ENCODE measurements at regions not wholly inside any gene's neighbourhood (a gene's known extent, or its start where the extent isn't known, plus 50 kb on each side); places are given as distances from the start of the nearest gene placed in this dataset.
"Not testable (repeated sequence)": the region's sequence is repeated elsewhere in the genome, so short reads cannot be mapped to it uniquely, and the experiment has no call there.

DNA sequence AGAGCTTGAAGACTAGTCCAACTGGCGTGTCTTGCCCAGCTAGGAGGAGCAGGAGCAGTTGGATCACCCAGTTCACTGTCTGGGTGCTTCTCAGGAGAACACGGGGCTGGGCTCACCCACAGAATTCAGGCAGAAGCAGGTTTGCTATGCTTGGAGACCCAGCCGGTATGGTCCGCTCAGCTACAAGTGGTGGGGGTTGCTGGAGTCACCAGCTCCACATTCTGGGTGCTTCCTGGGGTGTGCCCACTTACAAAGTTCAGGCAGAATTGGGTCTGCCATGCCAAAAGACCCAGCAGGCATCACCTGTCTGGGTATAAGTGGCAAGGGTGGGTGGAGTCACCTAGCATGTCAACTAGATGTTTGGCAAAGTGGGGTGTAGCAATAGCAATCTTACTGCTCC lies 1061.8 kb downstream of the PCDH19 start:
- H3K4me1 ChIP-seq (ENCODE audit: control insufficient read depth, insufficient read depth, low read length), result no peaks in the 10 kb centered on the region
- no peaks in the 10 kb centered on the region for H3K9me3 ChIP-seq (ENCODE audit: control insufficient read depth, low read depth, low read length)
- no peaks in the 10 kb centered on the region for H3K36me3 ChIP-seq (ENCODE audit: control insufficient read depth, insufficient read depth, low read length)
- H3K27me3 ChIP-seq (ENCODE audit: control insufficient read depth, insufficient read depth, low read length), result no peaks in the 10 kb centered on the region
- no peak overlapping the region for H3K27ac ChIP-seq (ENCODE audit: low read length)
- no CpG with 5 or more reads among the region's 4 CpGs for WGBS (ENCODE audit: insufficient coverage, low lambda C conversion rate)
- DNase-seq, result no peak
- no peak overlapping the region for H3K4me3 ChIP-seq (ENCODE audit: low read length)

DNA sequence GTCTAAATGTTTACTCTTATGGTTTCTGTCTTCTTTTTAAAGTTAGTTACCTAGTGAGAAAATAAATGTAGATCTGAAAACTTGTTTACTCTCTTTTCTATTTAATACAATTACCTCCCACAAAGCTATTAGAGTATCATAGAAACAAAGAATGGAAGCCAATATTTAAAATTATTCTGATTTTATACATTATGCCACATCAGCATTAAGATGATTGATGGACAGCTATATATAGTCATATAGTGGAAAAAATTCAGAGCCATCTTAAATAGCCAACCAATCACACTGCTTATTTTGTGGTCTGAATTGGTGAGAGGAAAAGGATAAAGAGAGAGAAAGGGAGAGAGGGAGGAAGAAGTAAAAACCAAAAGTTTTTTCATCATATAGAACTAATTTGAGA lies 1101.8 kb downstream of the PCDH19 start:
- H3K4me3 ChIP-seq (ENCODE audit: low read length), result no peak overlapping the region
- H3K27me3 ChIP-seq (ENCODE audit: control insufficient read depth, insufficient read depth, low read length), result no peaks in the 10 kb centered on the region
- H3K9me3 ChIP-seq (ENCODE audit: control insufficient read depth, low read depth, low read length), result no peaks in the 10 kb centered on the region
- no peak overlapping the region for H3K27ac ChIP-seq (ENCODE audit: low read length)
- H3K36me3 ChIP-seq (ENCODE audit: control insufficient read depth, insufficient read depth, low read length), result no peaks in the 10 kb centered on the region
- DNase-seq, result no peak
- H3K4me1 ChIP-seq (ENCODE audit: control insufficient read depth, insufficient read depth, low read length), result no peaks in the 10 kb centered on the region

DNA sequence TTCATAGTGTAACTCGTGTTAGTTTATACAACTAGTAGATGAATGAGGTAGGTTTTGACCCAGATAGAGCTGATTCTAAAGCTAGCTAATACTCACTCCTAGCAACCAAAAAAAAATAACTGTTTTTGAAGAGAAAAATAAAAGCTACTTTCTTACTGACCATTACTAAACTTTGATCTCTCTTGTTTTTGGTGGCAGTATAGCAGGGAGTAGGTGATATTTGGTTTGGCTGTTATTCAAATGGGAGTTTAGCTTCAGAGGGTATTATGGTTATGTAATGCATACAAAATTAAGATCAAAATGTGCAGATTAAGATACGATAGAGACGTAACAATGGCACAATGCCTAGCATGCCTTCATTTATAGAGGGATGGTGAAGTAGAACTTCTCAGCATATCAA lies 1104.5 kb downstream of the PCDH19 start:
- H3K4me3 ChIP-seq (ENCODE audit: low read length), result no peak overlapping the region
- H3K36me3 ChIP-seq (ENCODE audit: control insufficient read depth, insufficient read depth, low read length), result no peaks in the 10 kb centered on the region
- H3K9me3 ChIP-seq (ENCODE audit: control insufficient read depth, low read depth, low read length), result no peaks in the 10 kb centered on the region
- WGBS (ENCODE audit: insufficient coverage, low lambda C conversion rate), result no CpG with 5 or more reads among the region's 3 CpGs
- H3K4me1 ChIP-seq (ENCODE audit: control insufficient read depth, insufficient read depth, low read length), result no peaks in the 10 kb centered on the region
- H3K27me3 ChIP-seq (ENCODE audit: control insufficient read depth, insufficient read depth, low read length), result no peaks in the 10 kb centered on the region
- DNase-seq, result no peak
- H3K27ac ChIP-seq (ENCODE audit: low read length), result no peak overlapping the region

DNA sequence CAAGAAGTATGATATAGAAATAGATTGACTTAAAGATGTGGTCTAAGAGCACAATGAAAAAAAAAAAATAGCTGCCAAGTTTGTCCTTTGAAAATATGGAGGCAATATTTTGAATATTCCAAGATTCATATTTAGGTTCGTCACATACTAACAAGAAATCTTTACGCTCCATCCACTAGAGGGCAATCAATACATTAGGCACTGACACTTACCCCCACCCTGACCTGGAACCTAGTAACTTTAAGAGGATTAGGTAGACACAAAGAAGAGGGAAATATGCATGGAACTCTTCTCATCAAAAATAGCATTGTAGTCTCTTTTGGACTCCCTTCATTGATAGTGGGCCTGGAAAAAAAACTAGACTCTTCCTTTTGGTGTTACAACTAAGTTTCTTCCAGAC lies 1108.1 kb downstream of the PCDH19 start:
- no peaks in the 10 kb centered on the region for H3K9me3 ChIP-seq (ENCODE audit: control insufficient read depth, low read depth, low read length)
- WGBS (ENCODE audit: insufficient coverage, low lambda C conversion rate), result no CpG with 5 or more reads among the region's 2 CpGs
- no peaks in the 10 kb centered on the region for H3K27me3 ChIP-seq (ENCODE audit: control insufficient read depth, insufficient read depth, low read length)
- no peaks in the 10 kb centered on the region for H3K4me1 ChIP-seq (ENCODE audit: control insufficient read depth, insufficient read depth, low read length)
- DNase-seq, result no peak
- H3K4me3 ChIP-seq (ENCODE audit: low read length), result no peak overlapping the region
- no peak overlapping the region for H3K27ac ChIP-seq (ENCODE audit: low read length)
- H3K36me3 ChIP-seq (ENCODE audit: control insufficient read depth, insufficient read depth, low read length), result no peaks in the 10 kb centered on the region

DNA sequence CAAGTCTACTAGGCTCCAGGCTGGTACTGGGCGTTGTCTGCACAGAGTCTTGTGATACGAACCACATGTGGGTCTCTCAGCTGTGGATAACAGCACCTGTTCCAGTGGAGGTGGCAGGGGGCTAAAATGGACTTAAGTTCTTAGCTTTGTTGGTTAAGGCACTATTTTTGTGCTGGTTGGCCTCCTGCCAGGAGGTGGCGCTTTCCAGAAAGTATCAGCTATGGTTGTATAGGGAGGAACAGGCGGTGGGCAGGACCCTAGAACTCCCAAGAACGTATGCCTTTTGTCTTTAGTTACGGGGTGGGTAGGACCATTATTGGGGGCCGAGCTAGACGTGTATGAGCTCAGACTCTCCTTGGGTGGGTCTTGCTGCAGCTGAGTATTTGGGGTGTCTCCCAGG lies 1138.4 kb downstream of the PCDH19 start:
- H3K27me3 ChIP-seq (ENCODE audit: control insufficient read depth, insufficient read depth, low read length), result no peaks in the 10 kb centered on the region
- WGBS (ENCODE audit: insufficient coverage, low lambda C conversion rate), result no CpG with 5 or more reads among the region's 8 CpGs
- no peak for DNase-seq
- no peaks in the 10 kb centered on the region for H3K36me3 ChIP-seq (ENCODE audit: control insufficient read depth, insufficient read depth, low read length)
- H3K27ac ChIP-seq (ENCODE audit: low read length), result no peak overlapping the region
- H3K4me1 ChIP-seq (ENCODE audit: control insufficient read depth, insufficient read depth, low read length), result no peaks in the 10 kb centered on the region
- no peaks in the 10 kb centered on the region for H3K9me3 ChIP-seq (ENCODE audit: control insufficient read depth, low read depth, low read length)
- H3K4me3 ChIP-seq (ENCODE audit: low read length), result no peak overlapping the region

DNA sequence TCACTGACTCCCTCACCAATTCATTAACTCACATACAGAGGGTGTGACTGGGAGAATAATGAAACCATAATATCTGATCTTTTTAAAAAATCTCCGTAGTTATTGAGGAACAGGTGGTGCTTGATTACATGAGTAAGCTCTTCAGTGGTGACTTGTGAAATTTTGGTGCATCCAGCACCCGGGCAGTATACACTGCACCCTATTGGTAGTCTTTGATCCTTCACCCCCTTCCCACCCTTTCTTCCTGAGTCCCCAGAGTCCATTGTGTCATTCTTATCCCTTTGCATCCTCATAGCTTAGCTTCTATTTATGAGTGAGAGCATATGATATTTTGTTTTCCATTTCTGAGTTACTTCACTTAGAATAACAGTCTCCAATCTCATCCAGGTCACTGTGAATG lies 1143.8 kb downstream of the PCDH19 start:
- H3K4me3 ChIP-seq (ENCODE audit: low read length), result no peak overlapping the region
- no peak for DNase-seq

DNA sequence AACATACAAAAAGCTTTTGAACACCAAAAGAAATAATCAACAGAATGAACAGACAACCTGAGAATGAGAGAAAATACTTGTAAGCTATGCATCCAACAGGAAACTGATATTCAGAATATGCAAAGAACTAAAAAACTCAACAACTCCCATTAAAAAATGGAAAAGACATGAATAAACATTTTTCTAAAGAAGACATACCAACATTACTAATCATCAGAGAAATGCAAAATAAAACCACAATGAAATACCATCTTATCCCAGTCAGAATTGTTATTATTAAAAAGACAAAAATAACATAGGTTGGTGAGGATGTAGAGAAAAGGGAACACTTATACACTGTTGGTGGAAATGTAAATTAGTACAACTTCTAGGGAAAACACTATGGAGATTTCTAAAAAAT lies 1161.9 kb downstream of the PCDH19 start:
- Histone ChIP-seq H3K4me1 (ENCODE audit: control insufficient read depth, insufficient read depth, low read length) (no peaks in the 10 kb centered on the region), H3K27ac (ENCODE audit: low read length) (no peak overlapping the region), H3K9me3 (ENCODE audit: control insufficient read depth, low read depth, low read length) (no peaks in the 10 kb centered on the region), H3K4me3 (ENCODE audit: low read length) (no peak overlapping the region), H3K36me3 (ENCODE audit: control insufficient read depth, insufficient read depth, low read length) (no peaks in the 10 kb centered on the region), H3K27me3 (ENCODE audit: control insufficient read depth, insufficient read depth, low read length) (no peaks in the 10 kb centered on the region)
- DNase-seq, result no peak

More for the DNA sequence above, 1143.8 kb downstream of the PCDH19 start:
- H3K27ac ChIP-seq (ENCODE audit: low read length), result no peak overlapping the region
- H3K4me1 ChIP-seq (ENCODE audit: control insufficient read depth, insufficient read depth, low read length), result no peaks in the 10 kb centered on the region
- H3K9me3 ChIP-seq (ENCODE audit: control insufficient read depth, low read depth, low read length), result no peaks in the 10 kb centered on the region
- no peaks in the 10 kb centered on the region for H3K36me3 ChIP-seq (ENCODE audit: control insufficient read depth, insufficient read depth, low read length)
- no peaks in the 10 kb centered on the region for H3K27me3 ChIP-seq (ENCODE audit: control insufficient read depth, insufficient read depth, low read length)
- WGBS (ENCODE audit: insufficient coverage, low lambda C conversion rate), result no CpG with 5 or more reads among the region's 2 CpGs

DNA sequence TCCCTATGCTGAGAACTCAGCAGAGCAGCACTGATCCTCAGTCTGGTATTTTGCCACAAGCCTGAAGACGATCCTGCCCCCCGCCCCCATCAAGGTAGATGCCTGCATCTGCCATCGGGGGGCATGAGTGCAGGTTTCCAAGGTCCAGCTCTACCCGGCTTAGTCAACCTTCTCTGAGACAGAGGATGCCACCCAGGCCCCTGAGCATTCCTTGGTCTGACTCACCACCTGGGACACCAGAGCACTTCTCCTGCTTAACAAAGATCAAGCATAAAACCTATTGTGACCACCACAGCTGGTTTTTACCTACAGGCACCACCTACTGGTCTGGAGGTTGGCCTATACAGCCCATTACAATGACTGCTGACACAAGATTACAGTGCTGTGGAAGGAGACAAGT lies 1168.1 kb downstream of the PCDH19 start:
- Histone ChIP-seq H3K36me3 (ENCODE audit: control insufficient read depth, insufficient read depth, low read length) (no peaks in the 10 kb centered on the region), H3K9me3 (ENCODE audit: control insufficient read depth, low read depth, low read length) (no peaks in the 10 kb centered on the region), H3K27ac (ENCODE audit: low read length) (no peak overlapping the region), H3K27me3 (ENCODE audit: control insufficient read depth, insufficient read depth, low read length) (no peaks in the 10 kb centered on the region), H3K4me1 (ENCODE audit: control insufficient read depth, insufficient read depth, low read length) (no peaks in the 10 kb centered on the region), H3K4me3 (ENCODE audit: low read length) (no peak overlapping the region)
- WGBS (ENCODE audit: insufficient coverage, low lambda C conversion rate), result no CpG with 5 or more reads among the region's 4 CpGs
- DNase-seq, result no peak

DNA sequence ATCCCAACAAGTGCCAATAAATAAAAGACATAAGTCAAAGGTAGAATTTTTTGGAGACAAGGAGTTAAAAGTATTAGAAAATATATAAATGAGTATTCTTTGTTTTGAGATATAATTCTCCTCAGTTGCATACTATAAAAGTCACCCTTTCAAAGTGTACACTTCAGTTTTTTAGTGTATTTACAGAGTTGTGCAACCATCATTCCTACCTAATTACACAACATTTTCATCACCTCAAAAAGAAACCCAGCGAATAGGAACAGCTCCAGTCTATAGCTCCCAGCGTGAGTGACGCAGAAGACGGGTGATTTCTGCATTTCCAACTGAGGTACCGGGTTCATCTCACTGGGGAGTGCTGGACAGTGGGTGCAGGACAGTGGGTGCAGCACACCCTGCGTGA lies 1175.7 kb downstream of the PCDH19 start:
- H3K4me3 ChIP-seq (ENCODE audit: low read length); H3K27me3 ChIP-seq (ENCODE audit: control insufficient read depth, insufficient read depth, low read length); H3K27ac ChIP-seq (ENCODE audit: low read length); H3K9me3 ChIP-seq (ENCODE audit: control insufficient read depth, low read depth, low read length); H3K36me3 ChIP-seq (ENCODE audit: control insufficient read depth, insufficient read depth, low read length); DNase-seq; H3K4me1 ChIP-seq (ENCODE audit: control insufficient read depth, insufficient read depth, low read length): not testable (repeated sequence)
- no CpG with 5 or more reads among the region's 6 CpGs for WGBS (ENCODE audit: insufficient coverage, low lambda C conversion rate)

DNA sequence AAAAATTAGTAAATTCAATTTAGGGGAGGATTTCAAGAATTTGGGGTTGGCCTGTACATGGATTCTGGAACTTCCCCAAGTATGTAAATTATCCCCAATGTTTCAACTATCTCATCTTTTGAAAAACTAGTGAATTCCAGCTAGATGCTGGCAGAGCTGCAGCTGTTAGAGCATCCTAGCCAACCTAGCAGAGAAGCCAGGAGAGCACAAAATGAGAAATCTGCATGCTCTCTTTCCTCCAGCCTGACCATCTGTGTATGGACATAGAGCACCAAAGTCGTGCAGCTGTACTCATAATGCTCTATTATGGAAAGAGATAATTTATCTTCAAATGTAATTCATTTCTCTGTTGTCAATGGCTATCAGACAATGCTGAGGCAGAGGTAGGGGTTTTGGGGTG lies 1217.7 kb downstream of the PCDH19 start:
- no CpG with 5 or more reads among the region's 1 CpG for WGBS (ENCODE audit: insufficient coverage, low lambda C conversion rate)
- H3K27ac ChIP-seq (ENCODE audit: low read length), result no peak overlapping the region
- no peaks in the 10 kb centered on the region for H3K9me3 ChIP-seq (ENCODE audit: control insufficient read depth, low read depth, low read length)
- no peaks in the 10 kb centered on the region for H3K36me3 ChIP-seq (ENCODE audit: control insufficient read depth, insufficient read depth, low read length)
- H3K27me3 ChIP-seq (ENCODE audit: control insufficient read depth, insufficient read depth, low read length), result no peaks in the 10 kb centered on the region
- no peak overlapping the region for H3K4me3 ChIP-seq (ENCODE audit: low read length)
- H3K4me1 ChIP-seq (ENCODE audit: control insufficient read depth, insufficient read depth, low read length), result no peaks in the 10 kb centered on the region
- no peak for DNase-seq

DNA sequence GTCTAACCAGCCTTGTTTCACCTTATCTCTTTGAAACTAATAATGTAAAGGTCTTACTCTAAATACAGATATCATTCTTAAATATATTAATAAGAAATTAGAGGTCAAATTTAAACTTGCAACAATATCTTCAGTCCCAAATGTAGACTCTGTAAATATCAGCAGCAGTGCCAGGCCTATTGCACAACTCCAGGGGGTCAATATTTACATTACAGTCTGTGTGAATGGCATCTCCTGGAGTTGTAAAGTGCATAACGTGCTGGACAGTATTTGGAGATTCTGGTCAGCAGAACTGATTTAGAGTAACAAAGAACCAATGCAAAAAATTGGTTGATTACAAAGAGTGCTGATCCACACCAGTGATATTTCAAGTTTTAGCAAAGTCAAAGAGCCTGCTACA lies 1225.9 kb downstream of the PCDH19 start:
- DNase-seq, result no peak
- Histone ChIP-seq H3K4me3 (ENCODE audit: low read length) (no peak overlapping the region), H3K9me3 (ENCODE audit: control insufficient read depth, low read depth, low read length) (no peaks in the 10 kb centered on the region), H3K27ac (ENCODE audit: low read length) (no peak overlapping the region), H3K27me3 (ENCODE audit: control insufficient read depth, insufficient read depth, low read length) (no peaks in the 10 kb centered on the region), H3K4me1 (ENCODE audit: control insufficient read depth, insufficient read depth, low read length) (no peaks in the 10 kb centered on the region), H3K36me3 (ENCODE audit: control insufficient read depth, insufficient read depth, low read length) (no peaks in the 10 kb centered on the region)
- no CpG with 5 or more reads among the region's 1 CpG for WGBS (ENCODE audit: insufficient coverage, low lambda C conversion rate)
